GM19372 (cell line): ENCODE measurements at regions not wholly inside any gene's neighbourhood (a gene's known extent, or its start where the extent isn't known, plus 50 kb on each side); places are given as distances from the start of the nearest gene placed in this dataset.

Source experiments
- ATAC-seq: cut with Tn5 transposase; IDR thresholded peaks from one replicate; pipeline ENCODE4 v1.9.1; 2021; ENCODE audit warnings: mild to moderate bottlenecking, low read depth, moderate library complexity; ENCODE audit not compliant: unreplicated experiment

DNA sequence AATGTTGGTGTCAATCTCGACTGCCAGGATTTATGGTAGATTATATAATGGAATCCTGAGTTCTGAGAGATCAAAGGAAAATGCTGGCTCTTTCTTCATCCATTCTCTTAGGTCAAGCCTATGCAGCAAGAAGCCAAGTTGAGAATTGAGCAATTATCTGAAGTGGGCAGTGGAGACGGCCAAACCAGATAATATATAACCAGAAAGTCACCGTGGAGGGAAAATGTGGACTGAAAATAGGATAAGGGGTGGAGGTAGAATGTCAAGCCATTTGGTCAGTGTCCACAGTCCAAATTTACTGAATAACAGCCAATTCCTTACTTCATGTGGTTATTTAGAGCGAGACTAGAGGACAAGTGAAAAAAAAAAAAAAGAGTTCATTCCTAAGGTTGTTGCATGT lies 107.8 kb upstream of the ESR1 start:
- no peak for ATAC-seq

- peak; percentile 80 for ATAC-seq
Observed at GRCh38 chr6:151701911-151702562, 105.4 kb upstream of the ESR1 start.

- ATAC-seq = peak; percentile 34
Observed at GRCh38 chr6:151702851-151703658, 104.4 kb upstream of the ESR1 start.

GRCh38 chr6:151704383-151704782 lies 103.1 kb upstream of the ESR1 start:
- ATAC-seq = no peak

DNA sequence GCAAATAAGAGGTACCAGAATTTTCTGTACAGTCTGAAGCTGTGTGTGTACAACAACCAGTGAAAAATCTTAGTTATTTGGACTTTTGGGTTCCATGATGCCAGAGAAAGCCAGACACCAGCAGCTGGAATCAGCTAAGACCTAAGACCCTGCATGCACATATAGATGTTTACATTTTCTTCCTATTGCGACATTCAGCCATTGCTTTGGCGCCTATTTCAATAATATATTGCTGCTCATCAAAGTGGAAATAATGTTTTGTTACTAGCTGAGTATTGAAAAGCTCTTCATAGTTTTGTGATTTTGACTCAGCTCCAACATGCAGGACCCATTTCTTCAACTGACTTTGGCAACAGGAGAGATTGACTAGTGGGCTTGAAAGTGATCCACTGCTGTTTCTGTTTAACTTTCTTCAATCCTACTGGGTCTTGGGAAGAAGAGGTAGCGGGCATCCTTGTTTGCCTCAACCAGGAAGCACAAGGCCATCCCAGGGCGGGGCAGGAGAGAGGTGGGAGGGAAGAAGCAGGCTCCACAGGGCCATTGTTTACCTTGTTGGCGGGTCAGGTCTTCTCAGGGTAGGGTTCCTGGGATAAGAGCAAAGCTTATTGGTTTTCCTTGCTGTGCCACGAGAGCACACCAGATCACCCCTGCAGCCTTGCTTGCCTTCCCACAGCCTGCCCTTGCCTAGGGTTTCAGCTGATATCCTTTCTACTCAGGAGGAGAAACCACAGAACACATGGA lies 101.3 kb upstream of the ESR1 start:
- no peak for ATAC-seq

DNA sequence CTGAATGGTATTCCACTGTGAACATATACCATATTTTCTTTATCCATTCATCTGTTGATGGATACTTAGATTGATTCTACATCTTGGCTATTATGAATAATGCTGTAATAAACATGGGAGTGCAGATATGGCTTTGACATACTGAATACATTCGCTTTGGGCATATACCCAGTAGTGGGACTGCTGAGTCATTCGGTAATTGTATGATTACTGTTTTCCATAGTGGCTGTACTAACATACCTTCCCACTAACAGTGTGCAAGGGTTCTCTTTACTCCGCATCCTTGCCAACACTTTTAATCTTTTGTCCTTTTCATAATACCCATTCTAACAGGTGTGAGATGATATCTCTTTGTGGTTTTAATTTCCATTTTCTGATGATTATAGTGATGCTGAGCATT lies 98.2 kb upstream of the ESR1 start:
- no peak for ATAC-seq

DNA sequence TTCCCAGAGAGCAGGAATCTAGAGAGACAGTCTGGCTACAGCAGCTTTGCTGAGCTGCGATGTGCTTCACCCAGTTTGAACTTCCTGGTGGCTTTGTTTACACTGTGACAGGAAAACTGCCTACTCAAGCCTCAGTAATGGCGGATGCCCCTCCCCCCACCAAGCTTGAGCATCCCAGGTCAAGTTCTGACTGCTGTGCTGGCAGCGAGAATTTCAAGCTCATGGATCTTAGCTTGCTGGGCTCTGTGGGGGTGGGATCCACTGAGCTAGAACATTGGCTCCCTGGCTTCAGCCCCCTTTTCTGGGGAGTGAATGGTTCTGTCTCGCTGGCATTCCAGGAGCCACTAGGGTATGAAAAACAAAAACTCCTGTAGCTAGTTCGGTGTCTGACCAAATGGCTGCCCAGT lies 91.0 kb upstream of the ESR1 start:
- no peak for ATAC-seq

DNA sequence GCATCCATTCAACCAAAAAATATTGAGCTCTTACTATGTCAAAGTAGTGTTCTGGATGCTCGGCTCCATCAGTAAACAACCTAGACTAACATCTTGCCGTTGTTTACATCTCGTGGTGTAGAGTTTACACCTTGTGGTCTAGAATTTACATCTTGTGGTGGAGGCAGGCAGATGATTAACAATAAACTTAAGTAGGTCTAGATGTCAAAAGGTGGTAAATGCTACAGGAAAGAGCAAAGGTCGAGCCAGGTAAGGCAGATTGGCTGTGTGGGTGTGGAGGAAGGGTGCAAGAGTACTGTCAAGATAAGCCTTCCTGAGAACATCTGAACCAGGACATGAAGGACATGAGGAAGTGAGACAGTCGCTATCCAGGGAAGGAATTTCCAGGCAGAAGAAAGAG lies 88.4 kb upstream of the ESR1 start:
- no peak for ATAC-seq

- ATAC-seq = no peak
Observed at GRCh38 chr6:151721146-151721545, 86.3 kb upstream of the ESR1 start.

DNA sequence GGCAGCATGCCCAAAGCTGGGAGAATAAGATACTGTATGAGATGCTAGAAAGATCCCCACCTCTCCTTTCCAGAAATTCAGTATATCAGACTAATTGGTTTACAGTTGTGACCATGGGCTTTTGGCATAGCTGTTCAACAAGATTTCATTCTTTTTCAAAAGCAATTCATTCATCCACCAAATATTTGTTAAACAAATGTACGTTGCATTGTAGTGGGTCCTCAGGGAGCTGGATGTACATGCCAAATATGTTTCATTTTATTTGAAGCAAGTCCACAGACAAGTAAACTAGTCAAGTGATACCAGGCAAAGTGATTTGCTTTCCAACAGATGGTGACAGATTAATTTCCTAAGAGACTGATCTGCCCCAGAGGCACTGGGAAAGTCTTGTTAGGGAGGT lies 85.8 kb upstream of the ESR1 start:
- ATAC-seq = no peak

- no peak for ATAC-seq
Observed at GRCh38 chr6:151722342-151722741, 85.1 kb upstream of the ESR1 start.

DNA sequence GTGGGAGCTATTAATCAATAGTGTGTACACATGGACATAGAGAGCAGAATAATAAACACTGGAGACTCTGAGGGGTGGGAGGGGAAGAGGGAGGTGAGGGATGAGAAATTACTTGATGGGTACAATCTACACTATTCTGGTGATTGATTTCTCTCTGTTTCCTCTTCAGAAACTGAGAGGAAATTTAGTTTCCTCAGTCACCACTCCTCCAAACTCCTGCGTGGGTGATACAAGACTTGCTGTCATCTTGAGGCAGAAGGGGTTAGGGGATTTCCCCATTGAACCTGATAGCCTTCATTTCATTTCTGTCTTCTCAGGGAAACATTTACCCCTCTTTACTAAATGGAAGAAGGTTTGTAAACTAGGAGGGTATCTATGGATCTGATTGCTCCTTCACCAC lies 84.3 kb upstream of the ESR1 start:
- peak; percentile 83 for ATAC-seq

- ATAC-seq = no peak
Observed at GRCh38 chr6:151729829-151730495, 77.5 kb upstream of the ESR1 start.

DNA sequence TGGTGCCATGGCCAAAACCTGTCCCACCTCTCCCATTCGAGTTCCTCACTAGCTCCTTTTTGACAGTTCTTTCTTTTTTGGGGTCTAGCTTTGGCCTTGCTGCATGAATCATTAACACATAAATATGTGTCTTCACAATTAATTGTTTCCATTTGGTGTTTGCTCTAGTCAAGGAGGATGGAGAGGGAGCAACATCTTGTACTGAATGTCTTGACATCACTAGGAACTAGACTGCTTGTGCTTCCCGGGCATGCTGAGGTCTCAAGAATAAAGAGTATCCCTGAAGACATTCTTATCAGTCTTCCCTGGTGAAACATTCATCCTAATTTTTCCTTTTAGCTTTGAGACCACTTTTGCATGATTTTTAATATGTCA lies 77.0 kb upstream of the ESR1 start:
- ATAC-seq = no peak

GRCh38 chr6:151731313-151731712 lies 76.2 kb upstream of the ESR1 start:
- no peak for ATAC-seq

DNA sequence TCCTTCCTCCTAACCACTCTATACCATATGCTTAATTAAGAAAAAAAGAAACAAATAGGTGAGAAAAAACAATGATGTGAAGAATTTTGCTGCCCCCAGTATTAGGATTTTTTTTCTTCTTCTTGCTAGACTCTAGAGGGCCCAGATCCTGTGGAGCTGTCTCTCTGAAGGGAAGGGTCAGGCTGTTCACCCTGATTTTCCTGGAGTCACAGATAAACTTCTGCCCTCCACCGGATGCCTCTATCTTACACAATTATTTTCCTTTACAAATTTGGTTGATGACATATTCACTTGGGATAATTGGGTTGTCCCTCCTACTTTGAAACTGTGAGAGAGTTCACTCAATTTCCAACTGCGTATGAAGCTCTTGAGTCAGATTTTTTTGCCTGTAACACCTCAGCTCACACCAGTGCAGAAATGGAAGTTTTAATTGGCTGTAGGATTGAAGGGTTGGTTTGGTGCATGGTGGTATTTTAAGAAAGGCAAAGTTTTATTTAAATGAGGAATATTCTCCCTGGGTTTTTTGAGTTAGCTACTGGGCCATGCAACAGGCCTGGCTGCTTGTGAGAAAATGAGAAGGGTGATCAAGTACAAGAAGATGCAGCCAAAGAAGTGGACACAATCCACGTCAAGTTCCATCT lies 73.7 kb upstream of the ESR1 start:
- no peak for ATAC-seq

GRCh38 chr6:151738267-151738666 lies 69.2 kb upstream of the ESR1 start:
- ATAC-seq = no peak

- no peak for ATAC-seq
Observed at GRCh38 chr6:151738960-151739359, 68.5 kb upstream of the ESR1 start.

- ATAC-seq = no peak
Observed at GRCh38 chr6:151740820-151741219, 66.7 kb upstream of the ESR1 start.

- no peak for ATAC-seq
Observed at GRCh38 chr6:151747896-151748295, 59.6 kb upstream of the ESR1 start.

- ATAC-seq = no peak
Observed at GRCh38 chr6:151749341-151749740, 58.1 kb upstream of the ESR1 start.
